ENCODE measurements at regions not wholly inside any gene's neighbourhood (a gene's known extent, or its start where the extent isn't known, plus 50 kb on each side); places are given as distances from the start of the nearest gene placed in this dataset.
"Not testable (repeated sequence)": the region's sequence is repeated elsewhere in the genome, so short reads cannot be mapped to it uniquely, and the experiment has no call there.

DNA sequence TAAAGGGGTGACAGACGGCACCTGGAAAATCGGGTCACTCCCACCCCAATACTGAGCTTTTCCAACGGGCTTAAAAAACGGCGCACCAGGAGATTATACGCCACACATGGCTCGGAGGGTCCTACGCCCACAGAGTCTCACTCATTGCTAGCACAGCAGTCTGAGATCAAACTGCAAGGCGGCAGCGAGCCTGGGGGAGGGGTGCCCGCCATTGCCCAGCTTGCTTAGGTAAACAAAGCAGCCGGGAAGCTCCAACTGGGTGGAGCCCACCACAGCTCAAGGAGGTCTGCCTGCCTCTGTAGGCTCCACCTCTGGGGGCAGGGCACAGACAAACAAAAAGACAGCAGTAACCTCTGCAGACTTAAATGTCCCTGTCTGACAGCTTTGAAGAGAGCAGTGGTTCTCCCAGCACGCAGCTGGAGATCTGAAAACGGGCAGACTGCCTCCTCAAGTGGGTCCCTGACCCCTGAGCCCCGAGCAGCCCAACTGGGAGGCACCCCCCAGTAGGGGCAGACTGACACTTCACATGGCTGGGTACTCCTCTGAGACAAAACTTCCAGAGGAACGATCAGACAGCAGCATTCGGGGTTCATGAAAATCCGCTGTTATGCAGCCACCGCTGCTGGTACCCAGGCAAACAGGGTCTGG lies 162.8 kb upstream of the GJE1 start:
- not testable (repeated sequence) for DNase-seq (ENCODE audit: low read depth)

DNA sequence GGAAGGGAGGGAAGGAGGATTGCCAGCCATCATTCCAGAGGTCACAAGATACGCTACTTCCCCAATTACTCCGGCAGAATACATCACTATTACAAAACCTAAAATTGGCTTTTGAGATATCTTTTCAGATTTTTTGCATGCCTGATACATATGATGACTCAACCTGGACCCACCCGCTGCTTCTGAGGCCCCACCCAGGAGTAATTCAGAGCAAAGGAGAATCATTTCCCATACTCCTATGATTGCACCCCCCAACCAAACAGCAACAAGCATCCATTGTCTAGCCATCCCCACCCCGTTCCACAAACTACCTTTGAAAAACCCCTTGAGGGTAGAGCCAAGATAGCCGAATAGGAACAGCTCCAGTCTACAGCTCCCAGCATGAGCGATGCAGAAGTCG lies 163.5 kb upstream of the GJE1 start:
- DNase-seq (ENCODE audit: low read depth) = no peak

DNA sequence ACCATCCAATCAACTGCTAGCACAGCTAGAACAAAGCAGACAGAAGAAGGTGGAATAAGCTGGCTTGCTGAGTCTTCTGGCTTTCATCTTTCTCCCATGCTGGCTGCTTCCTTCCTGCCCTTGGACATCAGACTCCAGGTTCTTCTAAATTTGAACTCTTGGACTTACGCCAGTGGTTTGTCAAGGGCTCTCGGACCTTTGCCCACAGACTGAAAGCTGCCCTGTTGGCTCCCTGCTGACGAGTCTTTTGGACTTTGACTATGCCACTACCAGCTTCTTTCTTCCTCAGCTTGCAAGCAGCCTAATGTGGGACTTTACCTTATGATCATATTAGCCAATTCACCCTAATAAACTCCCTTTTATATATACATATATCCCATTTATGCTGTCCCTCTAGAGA lies 164.1 kb upstream of the GJE1 start:
- DNase-seq (ENCODE audit: low read depth) = no peak

DNA sequence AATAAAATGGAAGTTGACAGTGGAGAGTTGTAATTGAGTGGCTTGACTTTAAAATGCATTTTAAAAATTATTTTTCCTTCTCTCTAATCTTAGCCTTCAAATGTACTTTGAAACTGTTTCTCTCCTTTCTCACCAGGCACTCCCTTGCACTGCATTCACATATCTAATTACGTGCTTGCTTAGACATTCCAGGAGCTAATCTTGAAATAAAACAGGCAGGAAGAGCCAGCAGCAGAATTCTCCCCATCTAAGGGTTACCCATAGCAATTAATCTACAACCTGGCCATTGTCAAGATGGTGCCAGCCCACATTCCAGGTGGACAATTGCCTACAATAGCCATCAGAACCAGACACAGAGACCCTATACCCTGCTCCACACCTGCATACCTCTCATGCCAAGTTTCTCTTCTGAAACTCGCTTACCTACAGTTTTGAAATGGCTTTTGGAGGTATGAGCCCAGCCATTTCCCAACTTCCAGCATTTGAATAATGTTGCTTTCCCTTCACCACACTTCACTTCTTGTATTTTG lies 167.6 kb upstream of the GJE1 start:
- no peak for DNase-seq (ENCODE audit: low read depth)

DNA sequence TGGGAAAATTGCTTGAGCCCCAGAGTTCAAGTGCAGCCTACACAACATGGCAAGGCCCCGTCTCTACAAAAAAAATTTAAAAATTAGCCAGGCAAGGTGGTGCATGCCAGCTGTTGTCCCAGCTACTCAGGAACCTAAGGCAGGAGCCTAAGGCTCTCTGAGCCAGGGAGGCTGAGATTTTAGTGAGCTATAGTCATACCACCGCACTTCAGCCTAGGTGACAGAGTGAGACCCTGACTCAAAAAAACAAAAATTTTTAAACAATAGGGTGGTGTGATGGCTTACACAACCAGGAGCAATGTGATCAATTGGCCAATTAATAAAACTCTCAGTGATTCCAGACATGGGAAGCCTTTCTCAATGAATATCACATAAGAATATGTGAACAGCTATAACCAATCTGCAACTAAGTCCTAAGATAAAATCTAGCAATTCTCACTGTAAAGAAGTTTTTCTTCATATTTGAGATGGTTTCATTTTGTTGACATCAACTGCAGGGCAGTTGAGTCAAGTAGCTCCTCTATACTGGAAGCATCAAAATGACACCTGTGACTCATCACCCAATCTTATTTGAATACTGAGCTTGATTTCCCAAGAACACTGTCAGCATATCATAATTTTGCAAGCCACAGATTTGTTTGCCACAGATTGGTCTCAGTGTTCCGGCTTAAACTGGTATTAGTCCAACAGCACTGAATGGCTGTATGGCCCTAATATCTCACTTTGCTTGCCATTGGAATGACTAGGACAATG lies 169.0 kb upstream of the GJE1 start:
- DNase-seq (ENCODE audit: low read depth) = no peak

DNA sequence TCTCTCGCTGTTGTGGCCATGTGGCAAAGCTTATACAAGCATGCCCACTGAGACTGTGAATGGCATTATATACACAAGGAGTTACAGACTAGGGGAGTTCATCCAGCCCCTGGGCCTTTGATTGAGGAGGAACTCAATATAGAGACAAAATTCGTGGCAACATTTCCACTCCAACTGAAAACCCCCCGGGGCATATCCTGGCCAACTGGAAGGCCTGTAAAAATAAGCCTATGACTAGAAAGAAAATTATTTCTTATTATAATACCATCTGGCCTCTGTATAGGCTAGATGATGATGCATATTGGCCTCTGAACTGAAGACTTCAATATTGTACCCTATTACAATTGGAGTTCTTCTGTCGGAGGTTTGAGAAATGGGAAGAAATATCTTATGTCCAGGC lies 175.5 kb upstream of the GJE1 start:
- DNase-seq (ENCODE audit: low read depth) = no peak

DNA sequence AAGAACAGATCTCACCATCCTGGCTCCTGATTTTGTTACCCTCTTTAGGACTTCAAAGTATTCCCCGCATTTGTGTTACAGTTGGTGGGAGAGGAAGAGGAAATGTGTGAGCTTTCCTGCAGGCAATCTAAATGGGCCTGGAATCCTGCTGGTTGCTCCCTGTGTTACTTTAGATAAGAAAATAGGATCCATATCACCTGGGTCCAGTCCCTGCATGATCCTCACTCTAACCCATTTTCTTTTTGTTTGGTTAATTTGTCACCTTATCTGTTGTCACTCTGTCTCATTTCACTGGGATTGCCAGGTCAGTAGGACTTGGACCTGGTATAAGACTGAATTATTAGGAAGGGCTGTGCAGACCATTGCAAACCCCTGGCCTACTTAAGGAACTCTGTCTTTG lies 175.9 kb upstream of the GJE1 start:
- DNase-seq (ENCODE audit: low read depth) = no peak

DNA sequence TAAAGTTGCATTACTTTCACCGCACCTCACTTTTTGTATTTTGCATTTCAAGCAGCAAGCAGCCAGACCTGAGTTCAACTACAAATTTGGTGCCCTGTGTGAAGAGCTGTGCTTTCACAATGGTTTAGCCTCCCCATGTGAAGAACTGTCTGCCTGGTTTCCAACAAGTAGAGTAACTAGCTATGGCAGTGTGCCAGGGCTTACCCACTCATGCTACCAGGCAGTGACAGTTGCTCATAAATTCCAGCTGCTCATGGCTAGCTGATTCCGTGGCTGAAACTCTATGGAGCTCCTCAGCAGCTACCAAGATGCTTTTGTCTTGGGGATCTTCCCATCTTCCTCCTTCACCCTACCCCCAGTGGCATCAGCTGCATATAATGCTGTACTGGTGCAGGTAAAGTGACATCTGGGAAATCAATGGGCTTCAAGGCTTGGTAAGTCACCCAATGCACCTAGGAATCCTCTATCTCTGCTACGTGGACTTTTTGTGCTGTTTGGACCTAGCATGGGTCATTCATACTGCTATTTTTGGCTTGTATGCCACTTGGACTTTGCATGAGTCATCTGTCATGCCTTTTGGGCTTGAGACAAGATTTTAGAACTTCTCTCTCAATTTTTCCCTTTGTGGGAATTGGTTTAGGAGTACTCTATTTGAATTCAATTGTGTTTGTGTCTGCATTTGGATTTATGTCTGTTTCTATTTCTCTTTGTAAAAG lies 176.5 kb upstream of the GJE1 start:
- no peak for DNase-seq (ENCODE audit: low read depth)

DNA sequence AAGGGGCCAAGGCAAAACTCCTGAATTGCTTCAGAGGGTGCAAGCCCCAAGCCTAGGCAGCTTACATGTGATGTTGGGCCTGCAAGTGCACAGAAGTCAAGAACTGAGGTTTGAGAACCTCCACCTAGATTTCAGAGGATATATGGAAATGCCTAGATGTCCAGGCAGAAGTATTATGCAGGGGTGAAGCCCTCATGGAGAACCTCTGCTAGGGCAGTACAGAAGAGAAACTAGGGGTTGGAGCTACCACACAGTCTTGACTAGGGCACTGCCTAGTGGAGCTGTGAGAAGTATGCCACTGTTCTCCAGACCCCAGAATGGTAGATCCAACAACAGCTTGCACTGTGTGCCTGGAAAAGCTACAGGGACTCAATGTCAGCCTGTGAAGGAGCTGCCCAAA lies 179.7 kb upstream of the GJE1 start:
- no peak for DNase-seq (ENCODE audit: low read depth)

DNA sequence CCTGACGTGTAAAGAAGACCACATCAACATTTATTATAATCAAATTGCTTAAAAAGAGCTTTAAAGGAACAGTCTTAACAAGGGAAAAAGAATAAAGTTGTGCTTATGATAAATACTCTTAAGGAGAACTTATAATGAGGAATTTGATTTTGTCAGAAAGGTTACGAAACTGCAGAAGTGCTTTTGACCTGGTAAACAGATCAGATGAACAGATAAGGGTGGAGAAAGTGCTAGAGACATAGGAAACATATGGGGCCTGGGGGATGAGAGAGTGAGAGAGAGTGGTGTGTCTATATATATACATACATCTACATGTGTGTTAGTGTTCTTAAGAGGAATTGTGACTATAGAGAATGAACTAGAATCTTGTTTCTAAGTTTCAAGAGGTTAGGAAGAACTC lies 186.2 kb upstream of the GJE1 start:
- no peak for DNase-seq (ENCODE audit: low read depth)

DNA sequence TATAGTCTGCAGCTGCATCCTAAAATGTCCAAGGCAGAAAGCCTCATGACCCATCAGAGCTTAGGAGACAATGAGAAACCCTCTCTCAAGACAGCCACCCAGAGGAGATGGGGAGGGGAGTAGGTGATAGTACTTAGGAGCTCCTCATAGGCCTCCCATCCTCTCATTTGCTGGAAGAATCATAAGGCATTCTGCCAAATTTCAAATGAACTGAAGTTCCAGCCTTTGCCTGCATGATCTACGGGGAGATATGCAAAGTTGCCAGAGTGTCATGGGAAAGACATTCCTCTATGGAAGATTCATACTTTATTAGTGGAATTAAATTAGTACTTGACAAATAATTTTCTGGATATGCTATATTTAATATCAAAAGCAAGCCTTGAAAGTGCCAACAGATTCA lies 194.1 kb upstream of the GJE1 start:
- no peak for DNase-seq (ENCODE audit: low read depth)

DNA sequence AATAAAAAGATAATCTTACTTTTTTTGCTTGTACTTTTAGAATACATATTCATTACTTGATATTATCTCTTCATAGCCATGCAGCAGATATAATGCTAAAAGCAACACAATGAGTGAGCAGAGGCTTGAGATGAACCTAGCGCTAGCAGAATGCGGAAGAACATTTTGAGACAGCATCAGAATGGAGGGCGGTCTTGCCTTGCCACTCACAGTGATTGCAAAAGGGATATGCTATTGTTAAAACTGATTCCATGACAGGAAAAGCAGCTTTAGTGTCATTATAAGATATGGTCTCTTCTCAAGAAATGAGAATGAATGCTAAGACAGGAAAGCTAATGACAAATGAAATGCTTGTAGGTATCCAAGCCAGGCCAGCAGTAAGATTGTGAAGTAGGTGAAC lies 200.0 kb upstream of the GJE1 start:
- DNase-seq (ENCODE audit: low read depth) = no peak

DNA sequence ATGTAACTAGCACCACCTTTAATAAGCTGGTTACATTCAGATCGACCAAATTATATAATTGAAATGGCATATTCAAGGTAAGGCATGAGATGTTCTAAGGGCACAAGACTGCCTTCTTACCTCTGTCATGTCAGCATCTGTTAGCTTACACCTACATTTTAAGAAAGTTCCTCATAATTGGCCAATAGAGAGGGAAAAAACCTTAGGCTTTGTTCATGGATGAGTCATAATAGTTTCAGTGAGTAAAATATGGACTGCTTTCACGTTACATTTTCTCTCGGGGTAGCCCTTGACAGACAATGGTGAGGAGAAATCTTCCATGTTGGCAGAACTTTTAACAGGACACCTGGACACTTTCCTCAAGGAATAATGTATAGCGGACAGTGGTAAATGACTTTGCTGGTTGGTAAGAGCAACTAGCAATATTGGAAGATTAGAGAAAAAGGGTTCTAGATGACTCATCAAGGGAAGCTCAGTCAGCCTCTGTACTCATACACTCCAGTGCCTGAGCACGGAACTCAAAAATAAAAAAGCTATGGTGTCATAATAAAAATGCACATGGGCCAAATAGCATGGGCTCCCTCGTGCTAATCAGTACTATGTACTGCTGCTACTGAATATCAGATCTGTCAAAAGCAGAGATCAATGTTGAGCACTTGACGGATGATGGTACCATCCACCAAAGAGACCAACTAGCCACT lies 206.4 kb upstream of the GJE1 start:
- DNase-seq (ENCODE audit: low read depth) = not testable (repeated sequence)

DNA sequence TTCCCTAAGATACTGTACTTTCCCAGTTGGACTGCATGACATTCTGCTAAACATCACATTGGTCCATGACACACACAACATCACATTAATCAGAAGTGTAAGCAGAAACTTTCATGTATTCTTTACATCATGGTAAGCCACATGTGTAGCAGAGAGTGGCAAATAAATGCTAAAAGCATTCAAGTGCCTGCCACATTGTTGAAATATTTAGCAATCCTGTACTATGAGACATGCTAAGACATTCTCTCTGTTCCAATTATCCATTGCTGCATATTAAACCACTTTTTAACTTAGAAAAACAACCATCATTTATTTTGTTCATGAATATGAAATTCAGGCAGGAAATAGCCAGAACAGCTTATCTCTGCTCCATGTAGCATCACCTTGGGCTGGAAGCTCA lies 207.7 kb upstream of the GJE1 start:
- DNase-seq (ENCODE audit: low read depth) = no peak

DNA sequence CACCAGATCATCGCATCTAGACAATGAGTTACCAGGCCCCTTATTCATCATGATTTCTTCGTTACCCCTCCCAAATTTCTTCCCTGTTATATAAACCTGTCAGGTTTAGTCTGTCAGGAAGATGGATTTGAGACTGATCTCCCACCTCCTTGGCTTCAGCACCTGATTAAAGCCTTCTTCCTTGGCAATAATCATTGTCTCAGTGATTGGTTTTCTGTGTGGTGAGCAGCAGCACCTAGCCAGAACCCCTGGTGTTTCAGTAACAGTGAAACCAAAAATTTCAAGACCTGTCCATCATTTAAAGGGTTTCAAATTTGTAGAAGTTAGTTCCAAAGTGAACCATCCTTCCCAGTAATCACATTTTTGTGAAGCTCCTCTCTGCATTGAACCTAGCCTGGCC lies 209.8 kb upstream of the GJE1 start:
- DNase-seq (ENCODE audit: low read depth) = no peak

DNA sequence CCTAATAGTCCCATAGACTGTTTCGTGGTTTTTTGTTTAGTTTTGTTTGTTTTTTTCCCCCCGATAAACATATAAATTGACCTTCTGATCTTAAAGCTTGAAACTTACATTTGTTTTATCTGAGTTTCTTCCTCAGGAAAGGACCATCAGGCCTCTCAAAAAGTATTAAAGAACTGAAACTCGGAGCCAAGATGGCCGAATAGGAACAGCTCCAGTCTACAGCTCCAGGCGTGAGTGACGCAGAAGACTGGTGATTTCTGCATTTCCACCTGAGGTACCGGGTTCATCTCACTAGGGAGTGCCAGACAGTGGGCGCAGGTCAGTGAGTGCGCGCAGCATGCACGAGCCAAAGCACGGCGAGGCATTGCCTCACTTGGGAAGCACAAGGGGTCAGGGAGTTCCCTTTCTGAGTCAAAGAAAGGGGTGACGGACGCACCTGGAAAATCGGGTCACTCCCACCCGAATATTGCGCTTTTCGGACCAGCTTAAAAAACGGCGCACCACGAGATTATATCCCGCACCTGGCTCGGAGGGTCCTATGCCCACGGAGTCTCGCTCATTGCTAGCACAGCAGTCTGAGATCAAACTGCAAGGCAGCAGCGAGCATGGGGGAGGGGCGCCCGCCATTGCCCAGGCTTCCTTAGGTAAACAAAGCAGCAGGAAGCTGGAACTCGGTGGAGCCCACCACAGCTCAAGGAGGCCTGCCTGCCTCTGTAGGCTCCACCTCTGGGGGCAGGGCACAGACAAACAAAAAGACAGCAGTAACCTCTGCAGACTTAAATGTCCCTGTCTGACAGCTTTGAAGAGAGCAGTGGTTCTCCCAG lies 215.8 kb upstream of the GJE1 start:
- DNase-seq (ENCODE audit: low read depth) = not testable (repeated sequence)

DNA sequence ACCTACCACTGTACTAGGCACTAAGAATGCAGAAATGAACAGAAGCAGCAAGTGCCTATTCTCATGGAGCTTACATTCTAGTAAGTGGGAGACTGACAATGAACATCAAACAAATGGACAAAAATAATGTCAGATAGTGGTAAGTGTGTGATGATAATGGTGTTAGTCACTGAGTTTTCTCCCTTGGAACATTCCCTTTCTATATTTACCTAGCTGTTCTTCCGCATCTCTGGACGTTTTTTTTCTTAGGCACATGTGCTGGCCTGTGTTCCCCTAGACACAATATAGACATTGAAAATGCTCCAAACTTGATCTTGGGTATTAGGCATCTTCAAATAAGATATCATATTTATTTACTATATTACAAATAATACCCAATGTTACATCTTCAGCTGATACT lies 218.1 kb upstream of the GJE1 start:
- DNase-seq (ENCODE audit: low read depth) = no peak

DNA sequence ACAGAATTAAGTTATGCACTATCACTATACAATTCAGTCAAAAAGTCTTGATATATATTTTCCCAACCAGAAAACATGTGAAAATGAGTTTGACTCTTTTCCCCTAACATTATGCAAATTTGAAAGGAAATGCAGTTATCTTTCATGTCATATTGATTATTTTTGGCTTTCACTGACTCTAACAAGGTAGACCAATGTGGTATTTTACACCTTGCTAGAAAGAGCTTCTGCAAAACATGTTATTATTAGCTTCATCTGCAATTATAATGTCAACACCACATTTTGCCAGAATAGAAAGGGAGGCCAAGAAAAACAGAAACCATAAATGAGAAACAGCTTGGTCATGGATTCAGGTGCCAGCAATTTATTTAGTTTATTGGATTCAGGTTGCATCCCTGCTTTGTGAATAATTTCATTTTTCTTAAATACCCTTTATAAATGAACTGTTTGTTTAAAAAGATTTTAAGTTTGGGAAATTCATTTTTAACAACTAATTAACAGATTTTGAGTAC lies 226.1 kb upstream of the GJE1 start:
- DNase-seq (ENCODE audit: low read depth) = no peak

DNA sequence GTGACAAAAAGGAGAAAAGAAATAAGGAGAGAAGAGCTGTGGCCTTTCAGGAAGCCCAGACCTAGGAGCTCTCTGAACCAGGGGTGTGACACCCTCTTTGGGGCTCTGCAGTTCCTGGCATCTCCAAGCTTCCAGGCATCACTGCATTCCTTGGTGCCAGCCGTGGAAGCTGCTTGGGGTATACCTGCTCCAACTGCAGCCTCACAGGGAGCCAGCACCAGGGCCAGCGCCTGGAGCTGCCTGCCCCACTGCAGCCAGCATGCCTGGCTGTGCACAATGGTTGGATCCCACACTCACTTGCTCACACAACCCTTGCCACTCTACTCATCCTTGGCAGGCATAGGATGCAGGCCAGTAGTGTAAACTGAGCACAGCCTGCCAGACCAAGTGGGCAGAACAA lies 242.1 kb upstream of the GJE1 start:
- no peak for DNase-seq (ENCODE audit: low read depth)

DNA sequence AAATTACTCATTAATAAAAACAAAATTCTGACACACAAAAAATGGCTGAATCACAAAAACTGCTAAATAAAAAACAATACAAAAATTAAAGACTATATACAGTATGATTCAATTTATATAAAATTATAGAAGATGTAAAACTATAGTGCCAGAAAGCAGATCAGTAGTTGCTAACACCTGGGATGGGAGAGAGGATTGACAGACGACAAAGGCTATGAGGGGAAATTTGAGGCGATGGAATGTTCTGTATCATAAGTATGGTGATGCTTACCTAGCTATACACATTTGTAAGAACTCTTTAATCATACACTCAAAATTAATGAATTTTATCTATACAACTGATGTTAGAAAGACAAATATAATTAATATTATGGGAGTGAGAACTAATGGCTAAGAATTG lies 247.9 kb upstream of the GJE1 start:
- DNase-seq (ENCODE audit: low read depth) = no peak

DNA sequence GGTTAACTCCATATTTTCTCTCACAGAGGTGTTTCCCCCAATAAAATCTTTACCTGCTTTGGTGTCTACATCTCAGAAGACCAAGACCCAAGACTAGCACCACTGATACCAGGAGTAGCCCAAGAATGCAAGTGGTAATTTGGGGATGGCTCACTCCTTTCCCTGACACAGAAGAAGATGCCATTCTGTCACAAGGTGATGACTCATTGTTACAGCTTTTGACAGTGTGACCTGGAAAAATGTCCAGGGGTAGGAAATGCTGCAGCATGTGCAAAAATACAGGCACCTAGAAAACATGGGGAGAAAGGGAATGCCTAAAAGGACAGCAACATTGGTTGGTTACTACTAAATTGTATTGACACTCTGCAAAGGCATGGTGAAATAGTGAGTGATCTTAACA lies 254.0 kb upstream of the GJE1 start:
- DNase-seq (ENCODE audit: low read depth) = no peak
